VCaP (cell line): ENCODE measurements at regions not wholly inside any gene's neighbourhood (a gene's known extent, or its start where the extent isn't known, plus 50 kb on each side); places are given as distances from the start of the nearest gene placed in this dataset.

ENCODE experiments used
- H3K27ac ChIP-seq: fragments of 450-650 bp; 2 replicates; pipeline ENCODE4 v1.5.1; 2017
- TF ChIP-seq, protein P1 (sequence below): fragments of 450-650 bp; conservative IDR thresholded peaks from 2 replicates; pipeline ENCODE4 v1.5.1; 2017; ENCODE audit warnings: mild to moderate bottlenecking, moderate library complexity

DNA sequence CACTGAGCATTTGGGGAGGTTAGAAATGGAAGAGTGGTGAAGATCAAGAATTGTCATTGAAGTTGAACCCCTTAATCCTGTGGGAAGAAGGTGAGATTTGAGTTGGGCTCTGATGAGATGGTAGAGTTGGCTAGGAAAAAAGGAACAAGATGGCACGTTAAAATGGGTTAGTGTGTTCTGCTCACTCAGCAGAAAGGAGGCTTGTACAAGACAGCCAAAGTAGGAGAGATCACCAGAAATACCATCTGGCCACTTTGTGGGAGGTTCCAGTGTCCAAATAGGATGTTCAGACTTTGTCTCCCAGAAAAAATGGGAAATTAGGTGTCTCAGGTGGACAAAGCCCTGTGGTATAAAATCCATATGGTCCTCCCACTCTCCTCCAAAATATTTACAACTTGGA, 56.0 kb upstream of the SLC14A2 start:
- TF ChIP-seq, protein P1, sequence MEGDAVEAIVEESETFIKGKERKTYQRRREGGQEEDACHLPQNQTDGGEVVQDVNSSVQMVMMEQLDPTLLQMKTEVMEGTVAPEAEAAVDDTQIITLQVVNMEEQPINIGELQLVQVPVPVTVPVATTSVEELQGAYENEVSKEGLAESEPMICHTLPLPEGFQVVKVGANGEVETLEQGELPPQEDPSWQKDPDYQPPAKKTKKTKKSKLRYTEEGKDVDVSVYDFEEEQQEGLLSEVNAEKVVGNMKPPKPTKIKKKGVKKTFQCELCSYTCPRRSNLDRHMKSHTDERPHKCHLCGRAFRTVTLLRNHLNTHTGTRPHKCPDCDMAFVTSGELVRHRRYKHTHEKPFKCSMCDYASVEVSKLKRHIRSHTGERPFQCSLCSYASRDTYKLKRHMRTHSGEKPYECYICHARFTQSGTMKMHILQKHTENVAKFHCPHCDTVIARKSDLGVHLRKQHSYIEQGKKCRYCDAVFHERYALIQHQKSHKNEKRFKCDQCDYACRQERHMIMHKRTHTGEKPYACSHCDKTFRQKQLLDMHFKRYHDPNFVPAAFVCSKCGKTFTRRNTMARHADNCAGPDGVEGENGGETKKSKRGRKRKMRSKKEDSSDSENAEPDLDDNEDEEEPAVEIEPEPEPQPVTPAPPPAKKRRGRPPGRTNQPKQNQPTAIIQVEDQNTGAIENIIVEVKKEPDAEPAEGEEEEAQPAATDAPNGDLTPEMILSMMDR = no peak
- no peak overlapping the region for H3K27ac ChIP-seq

DNA sequence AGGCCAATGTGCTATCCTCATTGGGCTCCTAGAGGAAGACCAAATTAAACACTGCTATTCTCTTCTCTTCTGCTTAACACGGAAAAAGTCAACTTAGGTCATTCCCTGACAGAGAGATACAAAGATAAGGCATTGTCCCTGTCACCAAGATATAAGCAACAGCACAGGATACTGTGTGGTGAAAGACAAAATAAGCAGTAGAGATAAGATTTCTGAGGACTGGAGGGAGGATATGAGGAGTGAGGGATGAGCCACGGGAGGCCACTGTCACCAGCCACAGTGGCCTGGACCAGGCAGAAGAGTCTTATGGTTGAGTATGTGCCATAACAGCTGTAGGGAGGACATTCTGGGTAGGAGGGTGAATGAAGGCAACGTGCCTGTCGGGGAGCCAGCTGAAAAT, 54.4 kb upstream of the SLC14A2 start:
- no peak overlapping the region for H3K27ac ChIP-seq
- TF ChIP-seq, protein P1 = no peak

DNA sequence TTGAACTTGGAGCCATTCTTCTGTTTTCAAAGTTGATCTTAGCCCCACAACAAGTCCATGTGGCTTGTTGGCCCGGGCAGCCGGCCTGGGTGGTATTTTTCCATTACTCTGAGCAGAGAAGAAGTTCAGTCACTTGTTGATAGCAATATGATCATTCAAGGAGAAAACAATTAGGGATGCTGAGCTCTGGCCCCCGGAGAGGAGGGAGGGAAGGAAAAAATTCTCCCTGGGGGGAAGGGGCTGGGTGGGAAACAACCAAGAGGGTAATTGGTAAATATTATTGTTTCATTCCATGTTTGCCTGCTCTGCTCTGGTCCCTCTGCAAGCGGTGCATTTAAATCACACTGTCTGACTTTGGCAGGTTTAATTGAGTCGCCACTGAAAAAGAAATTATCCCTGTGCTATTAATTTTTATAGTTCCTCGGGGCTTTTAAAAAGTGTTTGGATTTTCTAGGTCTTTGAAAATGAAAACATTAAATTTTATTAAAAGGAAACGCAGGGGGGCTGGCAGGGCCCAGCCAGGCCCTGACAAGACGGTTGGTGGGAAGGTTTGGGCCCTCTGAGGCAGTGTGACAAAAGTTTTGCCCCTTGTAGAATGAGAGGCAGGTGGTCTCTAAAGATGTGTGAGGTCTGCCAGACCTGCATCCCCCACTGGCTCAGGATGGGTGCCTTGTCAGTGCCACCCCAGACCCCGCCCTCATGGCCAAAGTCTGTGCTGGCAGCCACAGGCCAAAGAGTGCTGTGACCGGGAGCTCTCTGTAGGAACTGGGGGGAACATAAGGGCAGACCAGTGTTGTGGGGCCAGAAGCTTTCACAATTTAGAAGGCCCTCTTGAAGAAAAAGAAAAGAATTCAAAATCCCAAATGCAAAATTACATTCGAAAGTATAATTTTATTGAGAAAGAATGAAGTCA, 52.5 kb upstream of the SLC14A2 start:
- no peak overlapping the region for H3K27ac ChIP-seq
- TF ChIP-seq, protein P1 = no peak

DNA sequence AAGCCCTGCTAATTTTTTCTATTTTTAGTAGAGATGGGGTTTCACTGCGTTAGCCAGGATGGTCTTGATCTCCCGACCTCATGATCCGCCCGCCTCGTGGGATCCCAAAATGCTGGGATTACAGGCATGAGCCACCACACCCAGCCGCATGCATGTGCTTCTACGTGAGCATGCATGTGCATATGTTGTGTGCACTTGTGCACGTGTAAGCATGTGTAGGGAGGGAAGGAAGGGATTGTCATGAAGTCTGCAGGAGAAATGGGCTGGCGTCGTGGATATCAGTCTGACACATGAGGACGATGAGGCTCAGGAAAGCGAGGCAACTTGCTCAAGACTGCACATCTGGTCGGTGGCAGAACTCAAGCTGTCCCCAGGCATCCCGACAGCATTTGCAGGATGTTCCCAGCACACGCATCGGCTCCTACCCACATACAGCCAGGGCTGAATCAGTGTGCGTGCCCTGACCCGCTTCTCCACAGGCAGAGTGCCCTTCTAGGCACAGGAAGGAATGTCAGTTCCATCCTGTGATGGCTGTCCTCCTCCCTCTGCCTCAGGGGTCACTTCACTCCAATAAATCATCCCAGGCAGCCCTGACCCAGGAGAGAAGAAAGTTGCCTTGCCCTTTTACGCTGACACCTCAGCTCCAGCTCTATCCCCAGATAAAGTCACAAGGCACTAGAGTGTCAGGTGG, 49.9 kb upstream of the SLC14A2 start:
- TF ChIP-seq, protein P1 = no peak
- H3K27ac ChIP-seq = no peak overlapping the region
